ENCODE measurements at regions not wholly inside any gene's neighbourhood (a gene's known extent, or its start where the extent isn't known, plus 50 kb on each side); places are given as distances from the start of the nearest gene placed in this dataset.
"Not testable (repeated sequence)": the region's sequence is repeated elsewhere in the genome, so short reads cannot be mapped to it uniquely, and the experiment has no call there.

DNA sequence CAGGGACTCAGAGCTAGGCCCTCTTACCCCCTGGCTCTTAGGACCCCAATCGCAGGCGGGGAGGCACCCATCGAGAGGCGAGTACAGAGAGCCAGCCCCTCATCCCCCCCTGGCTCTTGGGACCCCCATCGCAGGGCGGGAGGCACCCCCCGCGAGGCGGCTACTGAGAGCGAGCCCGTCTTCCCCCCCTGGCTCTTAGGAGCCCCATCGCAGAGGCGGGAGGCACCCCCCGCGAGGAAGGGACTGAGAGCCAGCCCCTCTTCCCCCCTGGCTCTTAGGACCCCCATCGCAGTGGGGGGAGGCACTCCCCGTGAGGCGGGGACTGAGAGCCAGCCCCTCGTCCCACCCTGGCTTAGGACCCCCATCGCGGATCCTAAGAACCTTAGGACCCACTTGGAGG, 2422.1 kb upstream of the PCDH20 start:
- TF ChIP-seq POLR2A (IDR thresholded peaks at IDR 0.05; ENCODE audit: low read depth), result not testable (repeated sequence)
- TF ChIP-seq, protein P1, sequence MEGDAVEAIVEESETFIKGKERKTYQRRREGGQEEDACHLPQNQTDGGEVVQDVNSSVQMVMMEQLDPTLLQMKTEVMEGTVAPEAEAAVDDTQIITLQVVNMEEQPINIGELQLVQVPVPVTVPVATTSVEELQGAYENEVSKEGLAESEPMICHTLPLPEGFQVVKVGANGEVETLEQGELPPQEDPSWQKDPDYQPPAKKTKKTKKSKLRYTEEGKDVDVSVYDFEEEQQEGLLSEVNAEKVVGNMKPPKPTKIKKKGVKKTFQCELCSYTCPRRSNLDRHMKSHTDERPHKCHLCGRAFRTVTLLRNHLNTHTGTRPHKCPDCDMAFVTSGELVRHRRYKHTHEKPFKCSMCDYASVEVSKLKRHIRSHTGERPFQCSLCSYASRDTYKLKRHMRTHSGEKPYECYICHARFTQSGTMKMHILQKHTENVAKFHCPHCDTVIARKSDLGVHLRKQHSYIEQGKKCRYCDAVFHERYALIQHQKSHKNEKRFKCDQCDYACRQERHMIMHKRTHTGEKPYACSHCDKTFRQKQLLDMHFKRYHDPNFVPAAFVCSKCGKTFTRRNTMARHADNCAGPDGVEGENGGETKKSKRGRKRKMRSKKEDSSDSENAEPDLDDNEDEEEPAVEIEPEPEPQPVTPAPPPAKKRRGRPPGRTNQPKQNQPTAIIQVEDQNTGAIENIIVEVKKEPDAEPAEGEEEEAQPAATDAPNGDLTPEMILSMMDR (IDR thresholded peaks at IDR 0.05), result not testable (repeated sequence)

Measured in esophagus muscularis mucosa (tissue), 3 donors.